ENCODE measurements at regions not wholly inside any gene's neighbourhood (a gene's known extent, or its start where the extent isn't known, plus 50 kb on each side); places are given as distances from the start of the nearest gene placed in this dataset.
"Not testable (repeated sequence)": the region's sequence is repeated elsewhere in the genome, so short reads cannot be mapped to it uniquely, and the experiment has no call there.

DNA sequence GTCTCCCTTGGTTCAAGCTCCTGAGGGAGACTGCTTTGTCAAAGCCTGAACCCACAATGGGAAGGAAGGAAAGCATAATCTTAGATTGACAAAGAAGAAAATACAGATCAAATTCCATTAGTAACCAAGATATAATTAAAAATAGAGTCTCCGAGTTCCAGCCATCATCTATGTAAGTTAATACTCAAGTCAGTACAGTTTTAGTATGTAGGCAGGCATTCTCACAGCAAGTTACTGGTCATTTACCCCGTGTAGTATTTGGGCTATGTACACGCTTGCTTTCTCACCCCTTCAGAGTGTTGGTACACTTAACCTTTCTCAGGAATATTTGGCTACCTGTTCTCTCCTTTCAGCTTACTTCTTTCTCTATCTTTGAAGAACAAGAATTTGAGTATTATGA, 79.9 kb upstream of the GARIN1A start:
- TF ChIP-seq, protein P1, sequence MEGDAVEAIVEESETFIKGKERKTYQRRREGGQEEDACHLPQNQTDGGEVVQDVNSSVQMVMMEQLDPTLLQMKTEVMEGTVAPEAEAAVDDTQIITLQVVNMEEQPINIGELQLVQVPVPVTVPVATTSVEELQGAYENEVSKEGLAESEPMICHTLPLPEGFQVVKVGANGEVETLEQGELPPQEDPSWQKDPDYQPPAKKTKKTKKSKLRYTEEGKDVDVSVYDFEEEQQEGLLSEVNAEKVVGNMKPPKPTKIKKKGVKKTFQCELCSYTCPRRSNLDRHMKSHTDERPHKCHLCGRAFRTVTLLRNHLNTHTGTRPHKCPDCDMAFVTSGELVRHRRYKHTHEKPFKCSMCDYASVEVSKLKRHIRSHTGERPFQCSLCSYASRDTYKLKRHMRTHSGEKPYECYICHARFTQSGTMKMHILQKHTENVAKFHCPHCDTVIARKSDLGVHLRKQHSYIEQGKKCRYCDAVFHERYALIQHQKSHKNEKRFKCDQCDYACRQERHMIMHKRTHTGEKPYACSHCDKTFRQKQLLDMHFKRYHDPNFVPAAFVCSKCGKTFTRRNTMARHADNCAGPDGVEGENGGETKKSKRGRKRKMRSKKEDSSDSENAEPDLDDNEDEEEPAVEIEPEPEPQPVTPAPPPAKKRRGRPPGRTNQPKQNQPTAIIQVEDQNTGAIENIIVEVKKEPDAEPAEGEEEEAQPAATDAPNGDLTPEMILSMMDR (IDR thresholded peaks at IDR 0.05; ENCODE audit: poor library complexity, severe bottlenecking) = not testable (repeated sequence)
- not testable (repeated sequence) for TF ChIP-seq POLR2AphosphoS5 (IDR thresholded peaks at IDR 0.05); RAD21 (conservative IDR thresholded peaks at IDR 0.05); EZH2 (IDR thresholded peaks at IDR 0.05; ENCODE audit: borderline replicate concordance, insufficient read depth, low read length, poor library complexity, severe bottlenecking); TAF1 (IDR thresholded peaks at IDR 0.05; ENCODE audit: low read depth); MXI1 (conservative IDR thresholded peaks at IDR 0.05; ENCODE audit: poor library complexity, severe bottlenecking)

All from neural cell (in vitro differentiated cells).